NCI-H187 (cell line): ENCODE measurements at regions not wholly inside any gene's neighbourhood (a gene's known extent, or its start where the extent isn't known, plus 50 kb on each side); places are given as distances from the start of the nearest gene placed in this dataset.

Experiments
- DNase-seq, 2 experiments: peaks; one replicate each; lab custom pipeline; 2025; lab: John Stamatoyannopoulos, UW

GRCh38 chr13:34561033-34561432 is 381.0 kb upstream of the NBEA start:
- DNase-seq = no peak

GRCh38 chr13:34567597-34567996 is 374.5 kb upstream of the NBEA start:
- DNase-seq = no peak

GRCh38 chr13:34570698-34571353 is 371.2 kb upstream of the NBEA start:
- DNase-seq = no peak

GRCh38 chr13:34571716-34572115 is 370.4 kb upstream of the NBEA start:
- no peak for DNase-seq

GRCh38 chr13:34577051-34577450 is 365.0 kb upstream of the NBEA start:
- DNase-seq = no peak

GRCh38 chr13:34578471-34578870 is 363.6 kb upstream of the NBEA start:
- DNase-seq = no peak

GRCh38 chr13:34578917-34579316 is 363.2 kb upstream of the NBEA start:
- no peak for DNase-seq

- no peak for DNase-seq
Observed at GRCh38 chr13:34583181-34583580, 358.9 kb upstream of the NBEA start.

- DNase-seq = no peak
Observed at GRCh38 chr13:34587576-34587975, 354.5 kb upstream of the NBEA start.

GRCh38 chr13:34588362-34588761 is 353.7 kb upstream of the NBEA start:
- DNase-seq = no peak

- DNase-seq = no peak
Observed at GRCh38 chr13:34589581-34589980, 352.5 kb upstream of the NBEA start.

GRCh38 chr13:34591129-34591528 is 350.9 kb upstream of the NBEA start:
- DNase-seq = no peak

GRCh38 chr13:34591900-34592529 is 350.1 kb upstream of the NBEA start:
- DNase-seq = no peak

GRCh38 chr13:34593658-34594057 is 348.4 kb upstream of the NBEA start:
- DNase-seq = no peak

GRCh38 chr13:34594507-34594906 is 347.6 kb upstream of the NBEA start:
- no peak for DNase-seq

- no peak for DNase-seq
Observed at GRCh38 chr13:34608331-34608730, 333.7 kb upstream of the NBEA start.

- DNase-seq = no peak
Observed at GRCh38 chr13:34611671-34612070, 330.4 kb upstream of the NBEA start.

GRCh38 chr13:34617473-34618083 is 324.5 kb upstream of the NBEA start:
- DNase-seq = no peak

- no peak for DNase-seq
Observed at GRCh38 chr13:34618654-34619053, 323.4 kb upstream of the NBEA start.

- DNase-seq = no peak
Observed at GRCh38 chr13:34619326-34619725, 322.7 kb upstream of the NBEA start.

- no peak for DNase-seq
Observed at GRCh38 chr13:34620074-34620850, 321.8 kb upstream of the NBEA start.

GRCh38 chr13:34620862-34621261 is 321.2 kb upstream of the NBEA start:
- no peak for DNase-seq

GRCh38 chr13:34623331-34623730 is 318.7 kb upstream of the NBEA start:
- no peak for DNase-seq
